WTC11 (cell line): ENCODE measurements at regions not wholly inside any gene's neighbourhood (a gene's known extent, or its start where the extent isn't known, plus 50 kb on each side); places are given as distances from the start of the nearest gene placed in this dataset.

ENCODE experiments used
- ATAC-seq: fragments of 200-7000 bp; cut with Tn5 transposase; 2 replicates; pipeline ENCODE4 v1.10.0; 2021; ENCODE audit warnings: mild to moderate bottlenecking, moderate library complexity
- CTCF ChIA-PET: fragments of 300-600 bp; sonication (Branson Sonifier 250); formaldehyde crosslinking; loops from one replicate; lab custom pipeline; 2021; ENCODE audit warnings: antibody characterized with exemption; lab: Charles Lee
- POLR2A ChIA-PET: fragments of 350-600 bp; sonication (Branson Sonifier 250); formaldehyde crosslinking; loops from one replicate; lab custom pipeline; 2021; ENCODE audit warnings: antibody characterized with exemption; lab: Charles Lee
- DNase-seq: peaks from one replicate; pipeline ENCODE4 v3.0.0; 2021; ENCODE audit warnings: low spot score
- H3K27ac Mint-ChIP-seq: 2 replicates; pipeline ENCODE4 v1.8.0; 2021; ENCODE audit warnings: mixed read lengths
- H3K27me3 Mint-ChIP-seq: 2 replicates; pipeline ENCODE4 v1.8.0; 2021; ENCODE audit warnings: low read depth, mild to moderate bottlenecking, moderate library complexity, mixed read lengths
- H3K36me3 Mint-ChIP-seq: 2 replicates; pipeline ENCODE4 v1.8.0; 2021; ENCODE audit warnings: mixed read lengths
- H3K4me1 Mint-ChIP-seq: 2 replicates; pipeline ENCODE4 v1.8.0; 2022; ENCODE audit warnings: mixed read lengths
- H3K4me3 Mint-ChIP-seq: 2 replicates; pipeline ENCODE4 v1.8.0; 2021; ENCODE audit warnings: mild to moderate bottlenecking, moderate library complexity, mixed read lengths
- H3K9me3 Mint-ChIP-seq: 2 replicates; pipeline ENCODE4 v1.8.0; 2021; ENCODE audit warnings: mixed read lengths
- CREM ChIP-seq: sonication (generic); formaldehyde crosslinking; IDR thresholded peaks from 2 replicates; pipeline ENCODE4 v1.8.1; 2022; ENCODE audit warnings: mild to moderate bottlenecking, missing genetic modification reagents, moderate library complexity
- E2F1 ChIP-seq: sonication (generic); formaldehyde crosslinking; IDR thresholded peaks from 2 replicates; pipeline ENCODE4 v1.8.0; 2022; ENCODE audit warnings: mild to moderate bottlenecking, missing genetic modification reagents
- E2F5 ChIP-seq: sonication (generic); formaldehyde crosslinking; IDR thresholded peaks from 2 replicates; pipeline ENCODE4 v1.8.1; 2022; ENCODE audit warnings: mild to moderate bottlenecking, moderate library complexity, missing genetic modification reagents
- ETV6 ChIP-seq: sonication (generic); formaldehyde crosslinking; IDR thresholded peaks from 2 replicates; pipeline ENCODE4 v1.8.1; 2022; ENCODE audit warnings: mild to moderate bottlenecking, missing genetic modification reagents
- GABPB1 ChIP-seq: sonication (generic); formaldehyde crosslinking; IDR thresholded peaks from 2 replicates; pipeline ENCODE4 v1.8.1; 2023; ENCODE audit warnings: mild to moderate bottlenecking, missing genetic modification reagents
- GTF2I ChIP-seq: fragments of 250-450 bp; sonication (Bioruptor Pico); conservative IDR thresholded peaks from 2 replicates; pipeline ENCODE4 v1.4.0; 2021; ENCODE audit warnings: mild to moderate bottlenecking
- HMGA2 ChIP-seq: fragments of 250-450 bp; sonication (Bioruptor Pico); IDR thresholded peaks from 2 replicates; pipeline ENCODE4 v1.4.0; 2021; ENCODE audit warnings: mild to moderate bottlenecking, moderate library complexity
- JUN ChIP-seq: sonication (generic); formaldehyde crosslinking; IDR thresholded peaks from 2 replicates; pipeline ENCODE4 v1.8.0; 2023; ENCODE audit warnings: mild to moderate bottlenecking, missing genetic modification reagents
- KAT7 ChIP-seq: sonication (generic); formaldehyde crosslinking; IDR thresholded peaks from 2 replicates; pipeline ENCODE4 v1.8.1; 2023; ENCODE audit warnings: missing genetic modification reagents, mild to moderate bottlenecking, borderline replicate concordance
- MYBL2 ChIP-seq: sonication (generic); formaldehyde crosslinking; IDR thresholded peaks from 2 replicates; pipeline ENCODE4 v1.8.1; 2023; ENCODE audit warnings: mild to moderate bottlenecking, moderate library complexity, missing genetic modification reagents
- NFYB ChIP-seq: sonication (generic); formaldehyde crosslinking; conservative IDR thresholded peaks from 2 replicates; pipeline ENCODE4 v1.8.0; 2022; ENCODE audit warnings: low read depth, missing genetic modification reagents
- PREB ChIP-seq: sonication (generic); formaldehyde crosslinking; IDR thresholded peaks from 2 replicates; pipeline ENCODE4 v1.8.1; 2022; ENCODE audit warnings: mild to moderate bottlenecking, missing genetic modification reagents, moderate library complexity, borderline replicate concordance
- PRRX2 ChIP-seq: fragments of 250-450 bp; sonication (Bioruptor Pico); IDR thresholded peaks from 2 replicates; pipeline ENCODE4 v1.8.0; 2021; ENCODE audit warnings: mild to moderate bottlenecking
- RELA ChIP-seq: sonication (generic); formaldehyde crosslinking; IDR thresholded peaks from 2 replicates; pipeline ENCODE4 v1.8.1; 2022; ENCODE audit warnings: missing genetic modification reagents, mild to moderate bottlenecking, borderline replicate concordance
- SOX15 ChIP-seq: fragments of 250-450 bp; sonication (Bioruptor Pico); IDR thresholded peaks from 2 replicates; pipeline ENCODE4 v1.9.0; 2021; ENCODE audit warnings: mild to moderate bottlenecking
- STAT6 ChIP-seq: sonication (generic); formaldehyde crosslinking; conservative IDR thresholded peaks from 2 replicates; pipeline ENCODE4 v1.8.1; 2023; ENCODE audit warnings: mild to moderate bottlenecking, low read depth, missing genetic modification reagents, moderate library complexity
- TEAD4 ChIP-seq: sonication (generic); formaldehyde crosslinking; IDR thresholded peaks from 2 replicates; pipeline ENCODE4 v1.8.0; 2022; ENCODE audit warnings: mild to moderate bottlenecking, missing genetic modification reagents
- ZBTB21 ChIP-seq: sonication (generic); formaldehyde crosslinking; IDR thresholded peaks from 2 replicates; pipeline ENCODE4 v1.8.1; 2023; ENCODE audit warnings: mild to moderate bottlenecking, missing genetic modification reagents, borderline replicate concordance
- ZNF138 ChIP-seq: sonication (generic); formaldehyde crosslinking; conservative IDR thresholded peaks from 2 replicates; pipeline ENCODE4 v1.8.1; 2022; ENCODE audit warnings: mild to moderate bottlenecking, moderate library complexity, missing genetic modification reagents
- ZNF219 ChIP-seq: sonication (generic); formaldehyde crosslinking; IDR thresholded peaks from 2 replicates; pipeline ENCODE4 v1.8.0; 2023; ENCODE audit warnings: missing genetic modification reagents, mild to moderate bottlenecking, borderline replicate concordance
- ZNF416 ChIP-seq: fragments of 250-450 bp; sonication (Bioruptor Pico); IDR thresholded peaks from 2 replicates; pipeline ENCODE4 v1.9.0; 2021; ENCODE audit warnings: mild to moderate bottlenecking, inconsistent platforms
- TF ChIP-seq, protein P1 (sequence below): fragments of 200-600 bp; IDR thresholded peaks from 2 replicates; pipeline ENCODE4 v1.8.0; 2022; ENCODE audit warnings: antibody characterized with exemption
- TF ChIP-seq, protein P2 (sequence below): sonication (generic); formaldehyde crosslinking; conservative IDR thresholded peaks from 2 replicates; pipeline ENCODE4 v1.8.1; 2022; ENCODE audit warnings: mild to moderate bottlenecking, missing genetic modification reagents
- TF ChIP-seq, protein P3 (sequence below): sonication (generic); formaldehyde crosslinking; IDR thresholded peaks from 2 replicates; pipeline ENCODE4 v1.8.0; 2022; ENCODE audit warnings: missing genetic modification reagents

DNA sequence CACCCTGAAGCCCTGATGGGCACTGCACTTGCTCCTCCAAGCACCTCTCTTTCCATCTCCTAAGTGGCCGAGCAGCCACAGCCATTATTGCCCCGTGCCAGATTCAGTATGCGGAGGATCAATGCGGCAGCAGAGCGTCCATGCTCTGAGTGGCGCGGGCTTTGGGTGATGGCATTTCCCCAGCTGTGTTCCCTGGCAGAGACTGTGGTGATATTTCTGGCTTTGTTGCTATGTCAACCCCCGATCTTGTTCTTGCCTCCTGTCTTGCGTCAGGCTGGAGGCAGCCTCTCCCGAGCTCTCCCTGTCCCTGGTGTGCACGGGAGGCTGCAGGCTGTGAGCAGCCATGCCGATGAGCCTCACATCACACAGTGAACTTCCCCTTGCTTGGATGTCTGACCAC is 1018.6 kb downstream of the TBC1D22A start (continued):
- TF ChIP-seq KAT7 (no peak), STAT6 (CRISPR knock-in tag) (no peak), NFYB (no peak)

DNA sequence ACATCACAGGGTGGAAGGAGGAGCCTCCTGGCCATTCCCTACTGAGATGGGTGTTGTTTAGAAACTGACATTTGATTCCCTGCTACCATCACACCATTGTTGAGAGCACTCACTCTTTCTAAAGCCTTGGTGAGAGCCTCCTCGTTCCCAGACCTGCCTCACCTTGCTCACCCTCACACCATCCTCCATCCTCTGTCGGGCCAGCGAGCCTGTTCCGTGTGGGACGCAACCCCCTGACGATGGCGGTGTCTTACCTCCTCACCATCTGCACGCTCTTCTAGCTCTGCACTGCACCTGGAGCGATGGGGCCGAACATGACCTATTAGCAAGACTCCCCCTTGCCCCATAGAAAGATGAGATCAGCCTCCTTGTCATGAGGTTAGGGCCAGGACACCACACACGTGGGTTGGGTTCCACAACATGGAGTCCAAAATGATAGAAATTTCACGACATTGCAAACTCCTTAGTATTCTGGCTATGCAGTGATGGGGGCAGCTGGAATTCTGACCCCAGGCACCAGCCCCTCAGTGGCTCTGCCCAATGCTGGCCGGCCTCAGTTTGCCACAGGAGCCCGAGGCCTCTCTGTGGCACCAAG is 1017.9 kb downstream of the TBC1D22A start:
- Mint-ChIP-seq H3K36me3 (no peaks in the 10 kb centered on the region), H3K4me1 (peaks cover 13% of the 10 kb centered on the region), H3K9me3 (peaks cover 9% of the 10 kb centered on the region; the same call in 1 of the 2 replicates), H3K27me3 (no peaks in the 10 kb centered on the region), H3K27ac (no peak overlapping the region), H3K4me3 (no peak overlapping the region)
- no peak for DNase-seq
- ATAC-seq: no peak
- TF ChIP-seq MYBL2: no peak
- TF ChIP-seq TEAD4: no peak
- no peak for TF ChIP-seq ZNF138
- TF ChIP-seq JUN (CRISPR knock-in tag): no peak
- TF ChIP-seq, protein P1, sequence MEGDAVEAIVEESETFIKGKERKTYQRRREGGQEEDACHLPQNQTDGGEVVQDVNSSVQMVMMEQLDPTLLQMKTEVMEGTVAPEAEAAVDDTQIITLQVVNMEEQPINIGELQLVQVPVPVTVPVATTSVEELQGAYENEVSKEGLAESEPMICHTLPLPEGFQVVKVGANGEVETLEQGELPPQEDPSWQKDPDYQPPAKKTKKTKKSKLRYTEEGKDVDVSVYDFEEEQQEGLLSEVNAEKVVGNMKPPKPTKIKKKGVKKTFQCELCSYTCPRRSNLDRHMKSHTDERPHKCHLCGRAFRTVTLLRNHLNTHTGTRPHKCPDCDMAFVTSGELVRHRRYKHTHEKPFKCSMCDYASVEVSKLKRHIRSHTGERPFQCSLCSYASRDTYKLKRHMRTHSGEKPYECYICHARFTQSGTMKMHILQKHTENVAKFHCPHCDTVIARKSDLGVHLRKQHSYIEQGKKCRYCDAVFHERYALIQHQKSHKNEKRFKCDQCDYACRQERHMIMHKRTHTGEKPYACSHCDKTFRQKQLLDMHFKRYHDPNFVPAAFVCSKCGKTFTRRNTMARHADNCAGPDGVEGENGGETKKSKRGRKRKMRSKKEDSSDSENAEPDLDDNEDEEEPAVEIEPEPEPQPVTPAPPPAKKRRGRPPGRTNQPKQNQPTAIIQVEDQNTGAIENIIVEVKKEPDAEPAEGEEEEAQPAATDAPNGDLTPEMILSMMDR: no peak
- TF ChIP-seq ZNF219 (CRISPR knock-in tag): no peak
- no peak for TF ChIP-seq PRRX2
- no peak for TF ChIP-seq PREB
- no peak for TF ChIP-seq GTF2I
- TF ChIP-seq ZNF416 (CRISPR knock-in tag): no peak
- TF ChIP-seq CREM (CRISPR knock-in tag): no peak
- ChIA-PET CTCF (no interaction called here), POLR2A (no interaction called here)

DNA sequence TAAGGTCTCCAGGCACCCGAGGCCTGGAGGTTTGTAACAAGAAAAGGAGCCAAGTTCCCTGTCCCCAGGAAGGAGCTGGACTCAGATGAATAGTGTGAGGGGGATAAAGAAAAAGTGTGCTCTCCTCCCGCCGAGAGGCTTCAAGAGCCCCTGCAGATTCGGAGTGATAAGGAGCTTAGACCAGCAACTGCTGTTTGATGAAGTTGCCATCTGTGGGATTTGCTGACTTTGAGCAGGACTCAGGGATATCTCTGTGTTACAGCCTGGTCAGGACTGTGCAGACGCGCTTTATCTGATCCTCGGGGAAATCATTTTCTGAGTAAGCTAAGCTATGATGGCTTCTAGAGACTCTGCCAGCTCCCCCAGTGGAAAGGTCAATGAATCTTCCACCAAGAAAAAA is 1017.0 kb downstream of the TBC1D22A start:
- ChIA-PET CTCF (no interaction called here), POLR2A (no interaction called here)
- Mint-ChIP-seq H3K27ac (no peak overlapping the region), H3K27me3 (no peaks in the 10 kb centered on the region), H3K36me3 (no peaks in the 10 kb centered on the region), H3K4me1 (peaks cover 18% of the 10 kb centered on the region), H3K9me3 (peaks cover 7% of the 10 kb centered on the region; the same call in 1 of the 2 replicates), H3K4me3 (no peak overlapping the region)
- no peak for DNase-seq
- no peak for ATAC-seq
- TF ChIP-seq ETV6 (CRISPR knock-in tag) (no peak), GTF2I (no peak), E2F5 (CRISPR knock-in tag) (no peak), HMGA2 (CRISPR knock-in tag) (no peak), SOX15 (CRISPR knock-in tag) (no peak), E2F1 (CRISPR knock-in tag) (no peak), GABPB1 (CRISPR knock-in tag) (no peak), KAT7 (no peak), RELA (CRISPR knock-in tag) (no peak), ZBTB21 (no peak)
- TF ChIP-seq, protein P2, sequence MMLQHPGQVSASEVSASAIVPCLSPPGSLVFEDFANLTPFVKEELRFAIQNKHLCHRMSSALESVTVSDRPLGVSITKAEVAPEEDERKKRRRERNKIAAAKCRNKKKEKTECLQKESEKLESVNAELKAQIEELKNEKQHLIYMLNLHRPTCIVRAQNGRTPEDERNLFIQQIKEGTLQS (CRISPR knock-in tag): no peak
- TF ChIP-seq, protein P3, sequence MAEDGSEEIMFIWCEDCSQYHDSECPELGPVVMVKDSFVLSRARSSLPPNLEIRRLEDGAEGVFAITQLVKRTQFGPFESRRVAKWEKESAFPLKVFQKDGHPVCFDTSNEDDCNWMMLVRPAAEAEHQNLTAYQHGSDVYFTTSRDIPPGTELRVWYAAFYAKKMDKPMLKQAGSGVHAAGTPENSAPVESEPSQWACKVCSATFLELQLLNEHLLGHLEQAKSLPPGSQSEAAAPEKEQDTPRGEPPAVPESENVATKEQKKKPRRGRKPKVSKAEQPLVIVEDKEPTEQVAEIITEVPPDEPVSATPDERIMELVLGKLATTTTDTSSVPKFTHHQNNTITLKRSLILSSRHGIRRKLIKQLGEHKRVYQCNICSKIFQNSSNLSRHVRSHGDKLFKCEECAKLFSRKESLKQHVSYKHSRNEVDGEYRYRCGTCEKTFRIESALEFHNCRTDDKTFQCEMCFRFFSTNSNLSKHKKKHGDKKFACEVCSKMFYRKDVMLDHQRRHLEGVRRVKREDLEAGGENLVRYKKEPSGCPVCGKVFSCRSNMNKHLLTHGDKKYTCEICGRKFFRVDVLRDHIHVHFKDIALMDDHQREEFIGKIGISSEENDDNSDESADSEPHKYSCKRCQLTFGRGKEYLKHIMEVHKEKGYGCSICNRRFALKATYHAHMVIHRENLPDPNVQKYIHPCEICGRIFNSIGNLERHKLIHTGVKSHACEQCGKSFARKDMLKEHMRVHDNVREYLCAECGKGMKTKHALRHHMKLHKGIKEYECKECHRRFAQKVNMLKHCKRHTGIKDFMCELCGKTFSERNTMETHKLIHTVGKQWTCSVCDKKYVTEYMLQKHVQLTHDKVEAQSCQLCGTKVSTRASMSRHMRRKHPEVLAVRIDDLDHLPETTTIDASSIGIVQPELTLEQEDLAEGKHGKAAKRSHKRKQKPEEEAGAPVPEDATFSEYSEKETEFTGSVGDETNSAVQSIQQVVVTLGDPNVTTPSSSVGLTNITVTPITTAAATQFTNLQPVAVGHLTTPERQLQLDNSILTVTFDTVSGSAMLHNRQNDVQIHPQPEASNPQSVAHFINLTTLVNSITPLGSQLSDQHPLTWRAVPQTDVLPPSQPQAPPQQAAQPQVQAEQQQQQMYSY (CRISPR knock-in tag): no peak
